HepG2 (cell line): ENCODE measurements at regions not wholly inside any gene's neighbourhood (a gene's known extent, or its start where the extent isn't known, plus 50 kb on each side); places are given as distances from the start of the nearest gene placed in this dataset.
A peak's percentile ranks its signal among the peaks of the same experiment; 100 is the strongest.

Experiments
- ATAC-seq: fragments of 200-7000 bp; cut with Tn5 transposase; 3 replicates; pipeline ENCODE4 v1.9.1; 2020; ENCODE audit warnings: mild to moderate bottlenecking, moderate library complexity
- BruUV-seq: library from RNA; stranded (reverse); fragments of 400-500 nt; replicated peaks from 2 replicates; lab custom pipeline; 2021; lab: Mats Ljungman, UMichigan
- CTCF ChIA-PET: fragments of 300-600 bp; formaldehyde crosslinking; extraction: SDS; loops from one replicate; lab custom pipeline; 2021; ENCODE audit warnings: low total read pairs, inconsistent platforms, low intra/inter-chr PET ratio; lab: Yijun Ruan, JAX
- POLR2A ChIA-PET: fragments of 350-600 bp; sonication (Branson Sonifier 250); formaldehyde crosslinking; loops from one replicate; lab custom pipeline; 2020; ENCODE audit warnings: antibody characterized with exemption, inconsistent platforms; lab: Yijun Ruan, JAX
- DNase-seq: peaks from one replicate; pipeline ENCODE4 v3.0.0-alpha.2; 2015; ENCODE audit warnings: low spot score
- FAIRE-seq: peaks from 3 replicates; lab custom pipeline; 2011; peaks lifted over from hg19 to GRCh38; lab: Jason Lieb, UNC
- H2AFZ ChIP-seq: one replicate; pipeline ENCODE4 v1.6.1; 2011; ENCODE audit warnings: low read length, inconsistent platforms
- H3K27ac ChIP-seq: fragments of 300-600 bp; 3 replicates; pipeline ENCODE4 v1.8.0; 2011; ENCODE audit warnings: mixed run types, mild to moderate bottlenecking, mixed read lengths, low read length, inconsistent platforms; ENCODE audit not compliant: insufficient read depth; ENCODE audit errors: extremely low read length
- H3K27me3 ChIP-seq, 2 experiments: fragments of 200-600 bp in 1 of 2; 2 replicates in 1 of 2; 3 replicates in 1 of 2; pipeline versions ENCODE4 v1.6.0 to v1.8.0; 2011; ENCODE audit warnings: low read length in 2 of 2, mild to moderate bottlenecking in 2 of 2, moderate library complexity in 2 of 2, inconsistent platforms in 1 of 2; ENCODE audit not compliant: insufficient read depth in 2 of 2, control insufficient read depth in 1 of 2
- H3K36me3 ChIP-seq, 2 experiments: fragments of 200-600 bp in 1 of 2; replicated peaks in 1 of 2; 2 replicates in 1 of 2; 3 replicates in 1 of 2; pipeline versions ENCODE4 v1.5.1 to v1.8.0; 2011; ENCODE audit warnings: low read length in 2 of 2, inconsistent platforms in 1 of 2; ENCODE audit not compliant: insufficient read depth in 2 of 2, control insufficient read depth in 1 of 2
- H3K4me1 ChIP-seq: 2 replicates; pipeline ENCODE4 v1.5.1; 2012; ENCODE audit warnings: low read length, inconsistent platforms; ENCODE audit not compliant: insufficient read depth
- H3K4me2 ChIP-seq: 2 replicates; pipeline ENCODE4 v1.6.0; 2011; ENCODE audit warnings: low read depth, low read length, inconsistent platforms
- H3K4me3 ChIP-seq, 3 experiments: fragments of 200-600 bp in 1 of 3; sonication (generic), shearing (Covaris generic) in 1 of 3; replicated peaks in 1 of 3; 2 replicates each; pipeline ENCODE4 v1.5.1; 2011 to 2016; ENCODE audit warnings: low read length in 3 of 3, inconsistent platforms in 2 of 3, low read depth in 2 of 3, mild to moderate bottlenecking in 2 of 3, control low read depth in 1 of 3, mixed read lengths in 1 of 3; ENCODE audit not compliant: insufficient read depth in 1 of 3
- H3K79me2 ChIP-seq: one replicate; pipeline ENCODE4 v1.6.1; 2011; ENCODE audit warnings: low read length, inconsistent platforms; ENCODE audit not compliant: insufficient read depth
- H3K9ac ChIP-seq: 2 replicates; pipeline ENCODE4 v1.6.0; 2011; ENCODE audit warnings: mild to moderate bottlenecking, low read depth, low read length, inconsistent platforms; ENCODE audit not compliant: insufficient read depth
- H3K9me3 ChIP-seq: 2 replicates; pipeline ENCODE4 v1.5.1; 2012; ENCODE audit warnings: mild to moderate bottlenecking, low read length
- H4K20me1 ChIP-seq: 2 replicates; pipeline ENCODE4 v1.6.0; 2011; ENCODE audit warnings: inconsistent platforms, mild to moderate bottlenecking, low read length, moderate library complexity; ENCODE audit not compliant: insufficient read depth
- AHR ChIP-seq: IDR thresholded peaks from 2 replicates; pipeline ENCODE4 v1.6.1; 2018; ENCODE audit warnings: missing genetic modification reagents, missing compliant biosample characterization
- CCAR2 ChIP-seq: fragments of 200-400 bp; formaldehyde crosslinking; optimal IDR thresholded peaks from 2 replicates; pipeline ENCODE3; 2018; ENCODE audit warnings: low read depth, mild to moderate bottlenecking, low read length, moderate library complexity
- DR1 ChIP-seq: sonication (generic); formaldehyde crosslinking; IDR thresholded peaks from 2 replicates; pipeline ENCODE4 v1.8.0; 2021; ENCODE audit warnings: mild to moderate bottlenecking, missing genetic modification reagents, inconsistent platforms
- IRF2 ChIP-seq: IDR thresholded peaks from 2 replicates; pipeline ENCODE4 v1.6.1; 2018; ENCODE audit warnings: missing genetic modification reagents, missing compliant biosample characterization
- KLF16 ChIP-seq, 2 experiments: sonication (generic) in 1 of 2; formaldehyde crosslinking in 1 of 2; IDR thresholded peaks; 2 replicates each; pipeline versions ENCODE4 v1.6.1 to v1.8.0; 2016 to 2023; ENCODE audit warnings: missing genetic modification reagents in 2 of 2, missing compliant biosample characterization in 1 of 2
- MAFG ChIP-seq: sonication (generic); formaldehyde crosslinking; IDR thresholded peaks from 2 replicates; pipeline ENCODE4 v1.5.1; 2020; ENCODE audit warnings: mild to moderate bottlenecking, missing genetic modification reagents
- MBNL3 ChIP-seq: fragments of 250-450 bp; sonication (Bioruptor Pico); conservative IDR thresholded peaks from 2 replicates; pipeline ENCODE4 v1.8.0; 2022; ENCODE audit warnings: mild to moderate bottlenecking, inconsistent platforms
- NONO ChIP-seq, 2 experiments: fragments of 450-650 bp in 1 of 2; sonication (generic) in 1 of 2; formaldehyde crosslinking in 1 of 2; IDR thresholded peaks in 1 of 2; conservative IDR thresholded peaks in 1 of 2; 2 replicates each; pipeline versions ENCODE4 v1.6.1 to v1.8.0; 2017 to 2022; ENCODE audit warnings: mild to moderate bottlenecking in 1 of 2, missing genetic modification reagents in 1 of 2, moderate library complexity in 1 of 2
- PAX8 ChIP-seq: sonication (generic); formaldehyde crosslinking; IDR thresholded peaks from 2 replicates; pipeline ENCODE4 v1.8.0; 2022; ENCODE audit warnings: mild to moderate bottlenecking, missing genetic modification reagents, borderline replicate concordance
- RARG ChIP-seq: sonication (generic); formaldehyde crosslinking; IDR thresholded peaks from 2 replicates; pipeline ENCODE4 v1.4.0; 2020; ENCODE audit warnings: low read depth, mild to moderate bottlenecking, missing genetic modification reagents
- SAFB2 ChIP-seq: sonication (generic); formaldehyde crosslinking; IDR thresholded peaks from 2 replicates; pipeline ENCODE4 v1.5.1; 2020; ENCODE audit warnings: missing genetic modification reagents, low read depth, mild to moderate bottlenecking, borderline replicate concordance
- SMC3 ChIP-seq: IDR thresholded peaks from 2 replicates; pipeline ENCODE4 v1.6.1; 2011; ENCODE audit warnings: low read length, improper control_type of control experiment
- STAG1 ChIP-seq: sonication (generic); formaldehyde crosslinking; IDR thresholded peaks from 2 replicates; pipeline ENCODE4 v1.4.0; 2020; ENCODE audit warnings: missing genetic modification reagents
- SYNCRIP ChIP-seq: fragments of 200-400 bp; formaldehyde crosslinking; IDR thresholded peaks from 2 replicates; pipeline ENCODE4 v1.6.1; 2018; ENCODE audit warnings: mild to moderate bottlenecking, low read depth, low read length; ENCODE audit not compliant: insufficient read depth
- ZNF10 ChIP-seq: sonication (generic); formaldehyde crosslinking; IDR thresholded peaks from 2 replicates; pipeline ENCODE4 v1.4.0; 2020; ENCODE audit warnings: mild to moderate bottlenecking, low read depth, missing genetic modification reagents, borderline replicate concordance
- ZNF121 ChIP-seq: sonication (generic); formaldehyde crosslinking; IDR thresholded peaks from 2 replicates; pipeline ENCODE4 v1.5.0; 2020; ENCODE audit warnings: mild to moderate bottlenecking, missing genetic modification reagents
- ZNF331 ChIP-seq: sonication (generic); formaldehyde crosslinking; IDR thresholded peaks from 2 replicates; pipeline ENCODE4 v1.4.0; 2020; ENCODE audit warnings: missing genetic modification reagents
- ZNF605 ChIP-seq: sonication (generic); formaldehyde crosslinking; IDR thresholded peaks from 2 replicates; pipeline ENCODE4 v1.8.0; 2022; ENCODE audit warnings: mild to moderate bottlenecking, missing genetic modification reagents
- ZNF614 ChIP-seq: IDR thresholded peaks from 2 replicates; pipeline ENCODE4 v1.6.1; 2018; ENCODE audit warnings: missing biosample characterization, missing genetic modification reagents, inconsistent platforms, borderline replicate concordance
- ZNF678 ChIP-seq: sonication (generic); formaldehyde crosslinking; IDR thresholded peaks from 2 replicates; pipeline ENCODE4 v1.4.0; 2020; ENCODE audit warnings: mild to moderate bottlenecking, missing genetic modification reagents
- ZNF747 ChIP-seq: sonication (generic); formaldehyde crosslinking; IDR thresholded peaks from 2 replicates; pipeline ENCODE4 v1.8.1; 2023; ENCODE audit warnings: missing genetic modification reagents, mild to moderate bottlenecking, borderline replicate concordance
- WGBS: methylation state at CpG from one replicate; pipeline ENCODE4 v1.1.6; 2017; ENCODE audit warnings: low lambda C conversion rate; 5-methylcytosine and 5-hydroxymethylcytosine counted together
- in situ Hi-C: cut with HindIII; loops from 2 replicates; pipeline ENCODE4 v1.10.0; 2017; ENCODE audit warnings: low pct_unique_long_range_greater_than_20kb; ENCODE audit not compliant: extremely low pct_ligation_motif_present
- intact Hi-C: fragments of 100-400 bp; cut with micrococcal nuclease; formaldehyde crosslinking; loops from one replicate; pipeline ENCODE4 v1.10.0; 2022; ENCODE audit not compliant: unreplicated experiment

DNA sequence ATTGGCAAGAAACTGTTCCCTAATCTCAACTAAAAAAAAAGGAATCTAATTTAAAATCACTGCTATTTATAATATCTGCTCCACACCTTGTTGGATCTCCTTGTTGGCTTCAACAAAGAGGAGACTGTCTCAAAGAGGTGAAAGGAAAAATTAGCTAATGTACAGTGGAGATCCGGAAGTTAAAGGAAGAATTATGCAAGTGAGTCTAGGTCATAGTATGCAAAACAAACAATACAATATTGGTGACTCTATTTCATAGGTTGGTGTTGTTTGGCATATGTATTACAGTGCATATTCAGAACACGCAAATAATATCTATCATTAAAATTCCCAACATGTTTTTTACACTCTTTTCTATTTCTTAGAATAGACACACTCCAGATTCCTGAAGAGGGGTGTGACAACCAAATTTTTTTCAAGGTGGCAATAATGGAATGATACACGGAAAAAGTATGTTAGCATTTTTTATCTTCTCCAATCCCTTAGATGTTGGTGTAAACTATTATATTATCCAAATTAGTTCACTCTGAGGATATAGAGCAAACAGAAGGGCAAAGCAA is 685.3 kb downstream of the KCNA4 start:
- Histone ChIP-seq H2AFZ (no peak overlapping the region), H3K36me3 (no peaks in the 10 kb centered on the region), H3K9me3 (no peaks in the 10 kb centered on the region), H3K79me2 (no peaks in the 10 kb centered on the region), H3K9ac (no peak overlapping the region), H4K20me1 (no peaks in the 10 kb centered on the region), H3K4me2 (no peak overlapping the region), H3K4me1 (no peaks in the 10 kb centered on the region; the same call in 1 of the 2 replicates), H3K4me3 (no peak overlapping the region), H3K27ac (no peak overlapping the region), H3K27me3 (peaks cover 0 to 1% of the 10 kb centered on the region in 2 experiments; a peak in 1 of 5 replicates)
- WGBS: 22% methylated on average over 3 of the region's 3 CpGs
- ChIA-PET CTCF (no interaction called here), POLR2A (no interaction called here)
- TF ChIP-seq AHR (CRISPR knock-in tag) (no peak), MBNL3 (CRISPR knock-in tag) (no peak), KLF16 (CRISPR knock-in tag; IDR thresholded peaks at IDR 0.05) (no peak), SYNCRIP (no peak), ZNF331 (no peak), NONO (IDR thresholded peaks at IDR 0.05) (no peak), NONO (CRISPR knock-in tag; conservative IDR thresholded peaks at IDR 0.05) (no peak)
- ATAC-seq (no peak), FAIRE-seq (no peak), DNase-seq (no peak)
- BruUV-seq: no TSS peak
- intact Hi-C loops: loop anchor here (5.0 kb wide), 1 partner anchor 1834 kb away; no protein-coding TSS in a partner anchor
- in situ Hi-C loops: loop anchor here (10.0 to 25.0 kb wide), 2 partner anchors 644 to 1637 kb away; no protein-coding TSS in a partner anchor

- H3K27me3 ChIP-seq: peaks cover 0 to 1% of the 10 kb centered on the region in 2 experiments; a peak in 1 of 5 replicates
- in situ Hi-C loops: loop anchor here (25.0 kb wide), 1 partner anchor 642 kb away; no protein-coding TSS in a partner anchor
- H3K27ac ChIP-seq: no peak overlapping the region
- POLR2A ChIA-PET: interaction anchor here (1.1 to 2.0 kb wide), 2 partner anchors 8 to 68 kb away, joined by 4 to 9 read pairs; no protein-coding TSS in a partner anchor
- no peaks in the 10 kb centered on the region; the same call in 1 of the 2 replicates for H3K4me1 ChIP-seq
- ATAC-seq: peak; percentile 83
- 42% methylated on average over 3 of the region's 4 CpGs for WGBS
- FAIRE-seq: peak; percentile 4
- no peaks in the 10 kb centered on the region for H3K36me3 ChIP-seq
- H4K20me1 ChIP-seq: no peaks in the 10 kb centered on the region
- H3K4me3 ChIP-seq: no peak overlapping the region
- no peak overlapping the region for H3K4me2 ChIP-seq
- H3K79me2 ChIP-seq: no peaks in the 10 kb centered on the region
- intact Hi-C loops: loop anchor here (1.0 kb wide), 3 partner anchors 57 to 170 kb away; no protein-coding TSS in a partner anchor
- H3K9me3 ChIP-seq: no peaks in the 10 kb centered on the region
- H3K9ac ChIP-seq: no peak overlapping the region
- DNase-seq: peak; percentile 35
- CTCF ChIA-PET: interaction anchor here (0.8 to 1.6 kb wide), 3 partner anchors 57 to 68 kb away, joined by 3 to 7 read pairs (median 4); no protein-coding TSS in a partner anchor
- no peak overlapping the region for H2AFZ ChIP-seq
- BruUV-seq: no TSS peak
- TF ChIP-seq ZNF10 (CRISPR knock-in tag): no peak
- TF ChIP-seq SAFB2 (CRISPR knock-in tag): no peak
- no peak for TF ChIP-seq MAFG (CRISPR knock-in tag)
- peak; percentile 81 for TF ChIP-seq SMC3
- no peak for TF ChIP-seq IRF2
- no peak for TF ChIP-seq ZNF747 (CRISPR knock-in tag)
- peak; percentile 75 for TF ChIP-seq STAG1 (CRISPR knock-in tag)
- no peak for TF ChIP-seq CCAR2
- TF ChIP-seq RARG (CRISPR knock-in tag): no peak
- TF ChIP-seq PAX8 (CRISPR knock-in tag): no peak
- TF ChIP-seq ZNF605 (CRISPR knock-in tag): no peak
- no peak for TF ChIP-seq DR1 (CRISPR knock-in tag)
- no peak for TF ChIP-seq ZNF121
- no peak for TF ChIP-seq ZNF614 (CRISPR knock-in tag)
- no peak for TF ChIP-seq ZNF678 (CRISPR knock-in tag)
These were observed 687.8 kb downstream of the KCNA4 start for GRCh38 chr11:29328961-29329441.
